IMR-90 (cell line): ENCODE measurements at regions not wholly inside any gene's neighbourhood (a gene's known extent, or its start where the extent isn't known, plus 50 kb on each side); places are given as distances from the start of the nearest gene placed in this dataset.

Experiments
- ATAC-seq: fragments of 200-7000 bp; cut with Tn5 transposase; 2 replicates; pipeline ENCODE4 v1.9.1; 2020; ENCODE audit warnings: low read depth, mild to moderate bottlenecking, moderate library complexity
- BruUV-seq: library from RNA; stranded (reverse); fragments of 400-500 nt; replicated peaks from 2 replicates; lab custom pipeline; 2021; lab: Mats Ljungman, UMichigan
- CTCF ChIA-PET: fragments of 300-600 bp; formaldehyde crosslinking; extraction: SDS; loops from one replicate; lab custom pipeline; 2021; ENCODE audit warnings: antibody characterized with exemption; lab: Yijun Ruan, JAX
- POLR2A ChIA-PET: fragments of 300-600 bp; sonication (Branson Sonifier 250); formaldehyde crosslinking; loops from one replicate; lab custom pipeline; 2022; ENCODE audit warnings: antibody characterized with exemption; ENCODE audit not compliant: unreplicated experiment; lab: Charles Lee
- DNase-seq: peaks from one replicate; pipeline ENCODE4 v3.0.0; 2013
- H2AFZ ChIP-seq: replicated peaks from 2 replicates; pipeline ENCODE3; 2013; ENCODE audit warnings: low read length, mild to moderate bottlenecking; ENCODE audit not compliant: poor library complexity
- H2AK5ac ChIP-seq: 2 replicates; pipeline ENCODE4 v1.6.1; 2013; ENCODE audit warnings: low read depth, low read length, inconsistent platforms
- H2AK9ac ChIP-seq: replicated peaks from 2 replicates; pipeline ENCODE3; 2013; ENCODE audit warnings: mild to moderate bottlenecking, low read depth, low read length, moderate library complexity; ENCODE audit not compliant: poor library complexity
- H2BK120ac ChIP-seq: 2 replicates; pipeline ENCODE4 v1.6.1; 2013; ENCODE audit warnings: low read depth, low read length, inconsistent platforms
- H2BK15ac ChIP-seq: 3 replicates; pipeline ENCODE4 v1.6.1; 2013; ENCODE audit warnings: low read depth, low read length, inconsistent platforms
- H2BK20ac ChIP-seq: 2 replicates; pipeline ENCODE4 v1.6.1; 2013; ENCODE audit warnings: low read depth, mild to moderate bottlenecking, inconsistent platforms, low read length, moderate library complexity
- H2BK5ac ChIP-seq: 2 replicates; pipeline ENCODE4 v1.6.1; 2013; ENCODE audit warnings: mild to moderate bottlenecking, low read depth, low read length, inconsistent platforms; ENCODE audit not compliant: poor library complexity, severe bottlenecking
- H3K14ac ChIP-seq: replicated peaks from 2 replicates; pipeline ENCODE4 v1.6.1; 2013; ENCODE audit warnings: low read depth, low read length, inconsistent platforms
- H3K18ac ChIP-seq: 2 replicates; pipeline ENCODE4 v1.6.1; 2013; ENCODE audit warnings: low read depth, low read length, control low read depth
- H3K23ac ChIP-seq: 2 replicates; pipeline ENCODE4 v1.6.1; 2013; ENCODE audit warnings: low read depth, low read length, inconsistent platforms
- H3K27ac ChIP-seq: 2 replicates; pipeline ENCODE4 v1.5.1; 2013; ENCODE audit warnings: mild to moderate bottlenecking, control low read depth, low read length; ENCODE audit not compliant: insufficient read depth
- H3K27me3 ChIP-seq: 2 replicates; pipeline ENCODE4 v1.6.1; 2013; ENCODE audit warnings: low read length; ENCODE audit not compliant: control insufficient read depth, insufficient read depth
- H3K36me3 ChIP-seq: 2 replicates; pipeline ENCODE4 v1.6.1; 2013; ENCODE audit warnings: low read length, mixed read lengths; ENCODE audit not compliant: control insufficient read depth, insufficient read depth
- H3K4ac ChIP-seq: 2 replicates; pipeline ENCODE4 v1.6.1; 2013; ENCODE audit warnings: low read depth, low read length, inconsistent platforms
- H3K4me1 ChIP-seq: 2 replicates; pipeline ENCODE4 v1.6.1; 2013; ENCODE audit warnings: low read length, mixed read lengths; ENCODE audit not compliant: control insufficient read depth, insufficient read depth
- H3K4me2 ChIP-seq: 2 replicates; pipeline ENCODE4 v1.6.1; 2013; ENCODE audit warnings: low read depth, mild to moderate bottlenecking, control low read depth, low read length, moderate library complexity
- H3K4me3 ChIP-seq: 2 replicates; pipeline ENCODE4 v1.5.1; 2013; ENCODE audit warnings: low read depth, mild to moderate bottlenecking, control low read depth, low read length, moderate library complexity; ENCODE audit not compliant: insufficient read depth
- H3K56ac ChIP-seq: 2 replicates; pipeline ENCODE4 v1.6.1; 2013; ENCODE audit warnings: low read length, inconsistent platforms; ENCODE audit not compliant: insufficient read depth; ENCODE audit errors: extremely low read depth
- H3K79me1 ChIP-seq, 2 experiments: 2 replicates each; pipeline ENCODE4 v1.6.1; 2013; ENCODE audit warnings: low read length in 2 of 2, inconsistent platforms in 1 of 2, low read depth in 1 of 2
- H3K9ac ChIP-seq: 2 replicates; pipeline ENCODE4 v1.6.1; 2013; ENCODE audit warnings: low read depth, low read length, control low read depth
- H3K9me1 ChIP-seq: 2 replicates; pipeline ENCODE4 v1.6.1; 2013; ENCODE audit warnings: low read length, inconsistent platforms; ENCODE audit not compliant: insufficient read depth
- H3K9me3 ChIP-seq: 2 replicates; pipeline ENCODE4 v1.6.1; 2013; ENCODE audit warnings: low read length; ENCODE audit not compliant: control insufficient read depth, insufficient read depth
- H4K20me1 ChIP-seq: 2 replicates; pipeline ENCODE4 v1.6.1; 2013; ENCODE audit warnings: low read length, inconsistent platforms; ENCODE audit not compliant: insufficient read depth
- H4K5ac ChIP-seq: 2 replicates; pipeline ENCODE4 v1.6.1; 2013; ENCODE audit warnings: mild to moderate bottlenecking, low read depth, low read length, control low read depth
- H4K8ac ChIP-seq, 2 experiments: 2 replicates each; pipeline ENCODE4 v1.6.1; 2013; ENCODE audit warnings: low read depth in 2 of 2, low read length in 2 of 2, control low read depth in 1 of 2, inconsistent platforms in 1 of 2
- H4K91ac ChIP-seq: 2 replicates; pipeline ENCODE4 v1.6.1; 2013; ENCODE audit warnings: low read depth, low read length, inconsistent platforms; ENCODE audit not compliant: insufficient read depth
- BHLHE40 ChIP-seq: fragments of 150-350 bp; IDR thresholded peaks from 2 replicates; pipeline ENCODE4 v1.6.1; 2016; ENCODE audit warnings: mild to moderate bottlenecking, low read depth, low read length
- NFE2L2 ChIP-seq: fragments of 150-350 bp; IDR thresholded peaks from 2 replicates; pipeline ENCODE4 v1.6.1; 2016; ENCODE audit warnings: low read depth, mild to moderate bottlenecking, low read length
- WGBS, 2 experiments: methylation state at CpG; one replicate each; pipeline versions ENCODE4 v1.1.5 to v1.1.7; 2013; ENCODE audit warnings: missing lambda C conversion rate in 2 of 2; ENCODE audit not compliant: insufficient read length in 1 of 2; ENCODE audit errors: extremely low coverage in 2 of 2; 5-methylcytosine and 5-hydroxymethylcytosine counted together
- dilution Hi-C: fragments of 300-500 bp; cut with HindIII; formaldehyde crosslinking; loops from one replicate; pipeline ENCODE4 v1.14.3; 2018; ENCODE audit warnings: low sequenced_read_pairs; ENCODE audit not compliant: unreplicated experiment
- in situ Hi-C: fragments of 300-500 bp; cut with MboI; formaldehyde crosslinking; loops from 3 replicates; pipeline ENCODE4 v1.14.3; 2019; ENCODE audit warnings: low sequenced_read_pairs, inconsistent platforms, mixed read lengths
- intact Hi-C: fragments of 100-400 bp; cut with micrococcal nuclease; formaldehyde crosslinking; loops from 2 replicates; pipeline ENCODE4 v1.10.0; 2022

DNA sequence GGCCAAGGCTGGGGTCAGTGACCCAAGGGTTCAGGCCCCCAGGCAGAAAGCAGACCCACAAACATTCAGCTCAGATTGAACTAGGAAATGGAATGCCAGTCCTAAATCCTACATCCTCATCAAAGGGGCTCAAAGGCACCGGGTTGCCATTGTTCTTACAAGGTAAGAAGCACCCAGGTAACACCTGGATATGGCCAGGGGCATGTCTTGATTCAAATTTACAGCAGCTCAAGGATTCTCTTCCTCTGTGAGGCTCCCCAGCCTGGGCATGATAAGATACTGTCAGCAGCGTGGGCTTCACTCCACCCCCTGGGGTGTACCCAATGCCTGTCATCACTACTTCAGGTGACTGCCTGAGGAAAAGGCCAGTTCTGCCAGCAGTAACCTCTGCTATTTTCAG lies 92.1 kb upstream of the FSTL4 start:
- DNase-seq = no peak
- intact Hi-C loops = no loop called here
- Histone ChIP-seq H3K4me1 (no peaks in the 10 kb centered on the region), H3K79me1 (no peaks in the 10 kb centered on the region), H2AFZ (no peak overlapping the region), H3K9me3 (no peaks in the 10 kb centered on the region), H3K27ac (no peak overlapping the region), H3K4me3 (no peak overlapping the region), H2AK5ac (no peak overlapping the region), H3K27me3 (peaks cover 3% of the 10 kb centered on the region), H3K56ac (no peak overlapping the region), H4K91ac (no peak overlapping the region), H2BK15ac (no peak overlapping the region), H3K4me2 (no peak overlapping the region), H2BK120ac (no peak overlapping the region), H2AK9ac (no peak overlapping the region), H3K18ac (no peak overlapping the region), H3K4ac (no peak overlapping the region), H2BK20ac (no peak overlapping the region), H3K9ac (no peak overlapping the region), H4K5ac (no peak overlapping the region), H2BK5ac (no peak overlapping the region), H3K23ac (no peak overlapping the region), H4K20me1 (no peaks in the 10 kb centered on the region), H3K14ac (no peak overlapping the region), H3K9me1 (no peaks in the 10 kb centered on the region; the same call in 1 of the 2 replicates), H4K8ac (no peak overlapping the region), H3K36me3 (no peaks in the 10 kb centered on the region)
- in situ Hi-C loops = no loop called here
- TF ChIP-seq BHLHE40 = no peak
- TF ChIP-seq NFE2L2 = no peak
- WGBS, 2 experiments = no CpG with 5 or more reads among the region's 2 CpGs
- BruUV-seq = no TSS peak
- ATAC-seq = no peak
- POLR2A ChIA-PET = no interaction called here
- dilution Hi-C loops = no loop called here
- CTCF ChIA-PET = no interaction called here
